Upper lobe of left lung (tissue), 6 donors: ENCODE measurements at regions not wholly inside any gene's neighbourhood (a gene's known extent, or its start where the extent isn't known, plus 50 kb on each side); places are given as distances from the start of the nearest gene placed in this dataset.

Source experiments
- ATAC-seq, 2 donors: fragments of 200-7000 bp; cut with Tn5 transposase; one replicate each; pipeline ENCODE4 v1.9.1; 2022; ENCODE audit warnings: mild to moderate bottlenecking in 2 of 2, moderate library complexity in 2 of 2; ENCODE audit not compliant: low FRiP score in 2 of 2
- DNase-seq, 2 donors: peaks; one replicate each; pipeline ENCODE4 v3.0.0-alpha.2; 2019 to 2020
- H3K27ac ChIP-seq, 4 donors: fragments of 200-600 bp; sonication (generic); one replicate each; pipeline ENCODE4 v1.5.1; 2016 to 2019
- H3K27me3 ChIP-seq, 4 donors: fragments of 200-600 bp; sonication (generic); one replicate each; pipeline ENCODE4 v1.5.1; 2017 to 2019
- H3K36me3 ChIP-seq, 4 donors: fragments of 200-600 bp; sonication (generic); one replicate each; pipeline ENCODE4 v1.5.1; 2016 to 2019
- H3K4me1 ChIP-seq, 4 donors: fragments of 200-600 bp; sonication (generic); one replicate each; pipeline ENCODE4 v1.5.1; 2018 to 2019
- H3K4me3 ChIP-seq, 4 donors: fragments of 200-600 bp; sonication (generic); one replicate each; pipeline ENCODE4 v1.5.1; 2017 to 2019; ENCODE audit warnings: mild to moderate bottlenecking in 2 of 4, moderate library complexity in 1 of 4
- H3K9me3 ChIP-seq, 4 donors: fragments of 200-600 bp; sonication (generic); one replicate each; pipeline ENCODE4 v1.5.1; 2018 to 2019
- EP300 ChIP-seq, 4 donors: sonication (generic); formaldehyde crosslinking; IDR thresholded peaks; one replicate each; pipeline ENCODE4 v1.5.1; 2017; ENCODE audit warnings: antibody characterized with exemption in 4 of 4, control low read depth in 2 of 4
- POLR2A ChIP-seq, 4 donors: fragments of 450-650 bp; IDR thresholded peaks; one replicate each; pipeline ENCODE4 v1.5.1; 2016 to 2017; ENCODE audit warnings: antibody characterized with exemption in 4 of 4, mild to moderate bottlenecking in 2 of 4
- POLR2AphosphoS5 ChIP-seq, 2 donors: sonication (generic); formaldehyde crosslinking; IDR thresholded peaks; one replicate each; pipeline ENCODE4 v1.5.1; 2017; ENCODE audit warnings: antibody characterized with exemption in 2 of 2
- WGBS, 2 donors: methylation state at CpG; one replicate each; pipeline ENCODE4 v1.1.5; 2017 to 2018; 5-methylcytosine and 5-hydroxymethylcytosine counted together
- TF ChIP-seq, protein P1 (sequence below), 6 experiments: fragments of 450-650 bp in 4 of 6; fragments of 200-600 bp in 2 of 6; sonication (generic) in 2 of 6; IDR thresholded peaks; one replicate each; pipeline ENCODE4 v1.5.1; 2016 to 2019; ENCODE audit warnings: antibody characterized with exemption in 6 of 6
- donor health status: DM: no; HTN: no; CAD: no; lungs with moderate emphysema.
- donor health status: DM: no; HTN: yes; CAD: no; lungs with severe emphysema.

GRCh38 chr6:132058975-132059374 lies 107.8 kb upstream of the CCN2 start:
- TF ChIP-seq, protein P1, sequence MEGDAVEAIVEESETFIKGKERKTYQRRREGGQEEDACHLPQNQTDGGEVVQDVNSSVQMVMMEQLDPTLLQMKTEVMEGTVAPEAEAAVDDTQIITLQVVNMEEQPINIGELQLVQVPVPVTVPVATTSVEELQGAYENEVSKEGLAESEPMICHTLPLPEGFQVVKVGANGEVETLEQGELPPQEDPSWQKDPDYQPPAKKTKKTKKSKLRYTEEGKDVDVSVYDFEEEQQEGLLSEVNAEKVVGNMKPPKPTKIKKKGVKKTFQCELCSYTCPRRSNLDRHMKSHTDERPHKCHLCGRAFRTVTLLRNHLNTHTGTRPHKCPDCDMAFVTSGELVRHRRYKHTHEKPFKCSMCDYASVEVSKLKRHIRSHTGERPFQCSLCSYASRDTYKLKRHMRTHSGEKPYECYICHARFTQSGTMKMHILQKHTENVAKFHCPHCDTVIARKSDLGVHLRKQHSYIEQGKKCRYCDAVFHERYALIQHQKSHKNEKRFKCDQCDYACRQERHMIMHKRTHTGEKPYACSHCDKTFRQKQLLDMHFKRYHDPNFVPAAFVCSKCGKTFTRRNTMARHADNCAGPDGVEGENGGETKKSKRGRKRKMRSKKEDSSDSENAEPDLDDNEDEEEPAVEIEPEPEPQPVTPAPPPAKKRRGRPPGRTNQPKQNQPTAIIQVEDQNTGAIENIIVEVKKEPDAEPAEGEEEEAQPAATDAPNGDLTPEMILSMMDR (IDR thresholded peaks at IDR 0.05), result no peak
- TF ChIP-seq POLR2A (IDR thresholded peaks at IDR 0.05) (no peak), POLR2AphosphoS5 (IDR thresholded peaks at IDR 0.05) (no peak), EP300 (IDR thresholded peaks at IDR 0.05) (no peak)
- H3K27ac ChIP-seq, result no peak overlapping the region
- DNase-seq, result no peak
- H3K27me3 ChIP-seq, result no peaks in the 10 kb centered on the region
- H3K4me3 ChIP-seq, result no peak overlapping the region
- no peaks in the 10 kb centered on the region for H3K4me1 ChIP-seq
- 36 to 65% methylated on average over 2 of the region's 2 CpGs for WGBS, 2 donors
- no peaks in the 10 kb centered on the region for H3K36me3 ChIP-seq
- H3K9me3 ChIP-seq, result no peaks in the 10 kb centered on the region
- ATAC-seq, result peak in 1 of 2 donors; percentile 37

DNA sequence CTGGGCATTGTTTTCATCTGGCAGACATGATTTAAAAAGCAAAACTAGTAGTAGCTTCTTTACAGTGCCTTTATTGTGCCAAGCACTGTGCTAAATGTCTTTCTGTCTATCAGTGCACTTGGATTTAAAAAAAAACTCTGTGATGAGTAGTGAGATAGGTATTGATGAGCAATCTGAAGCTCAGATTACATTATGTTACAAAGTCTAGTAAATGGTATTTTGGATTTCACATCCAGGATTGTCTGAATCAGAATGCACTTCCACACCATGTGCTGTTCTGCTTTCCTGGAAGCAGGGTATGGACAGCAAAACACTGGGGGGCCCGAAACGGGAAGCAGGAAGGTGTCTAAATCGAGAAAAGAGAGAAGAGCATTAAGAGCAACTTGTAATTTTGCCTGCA lies 103.4 kb upstream of the CCN2 start:
- WGBS, 2 donors, result 70 to 79% methylated on average over 3 of the region's 3 CpGs
- TF ChIP-seq EP300 (IDR thresholded peaks at IDR 0.05) (no peak), POLR2A (IDR thresholded peaks at IDR 0.05) (no peak), POLR2AphosphoS5 (IDR thresholded peaks at IDR 0.05) (no peak)
- TF ChIP-seq, protein P1 (IDR thresholded peaks at IDR 0.05), result no peak
- no peaks in the 10 kb centered on the region for H3K27me3 ChIP-seq

GRCh38 chr6:132053511-132053910 lies 102.3 kb upstream of the CCN2 start:
- Histone ChIP-seq H3K4me3 (no peak overlapping the region), H3K36me3 (no peaks in the 10 kb centered on the region), H3K27me3 (no peaks in the 10 kb centered on the region), H3K9me3 (no peaks in the 10 kb centered on the region), H3K4me1 (no peaks in the 10 kb centered on the region), H3K27ac (no peak overlapping the region)
- no peak for DNase-seq
- 75 to 87% methylated on average over 2 of the region's 2 CpGs for WGBS, 2 donors
- no peak for ATAC-seq
- TF ChIP-seq POLR2AphosphoS5 (IDR thresholded peaks at IDR 0.05) (no peak), POLR2A (IDR thresholded peaks at IDR 0.05) (no peak), EP300 (IDR thresholded peaks at IDR 0.05) (no peak)
- TF ChIP-seq, protein P1 (IDR thresholded peaks at IDR 0.05), result no peak

More for the DNA sequence above, 103.4 kb upstream of the CCN2 start:
- Histone ChIP-seq H3K27ac (no peak overlapping the region), H3K36me3 (no peaks in the 10 kb centered on the region), H3K9me3 (no peaks in the 10 kb centered on the region), H3K4me3 (no peak overlapping the region), H3K4me1 (no peaks in the 10 kb centered on the region)
- no peak for ATAC-seq
- no peak for DNase-seq

GRCh38 chr6:132052096-132052495 lies 100.9 kb upstream of the CCN2 start:
- no peaks in the 10 kb centered on the region for H3K4me1 ChIP-seq
- ATAC-seq (no peak), DNase-seq (no peak)
- no peaks in the 10 kb centered on the region for H3K36me3 ChIP-seq
- TF ChIP-seq EP300 (IDR thresholded peaks at IDR 0.05) (no peak), POLR2A (IDR thresholded peaks at IDR 0.05) (no peak), POLR2AphosphoS5 (IDR thresholded peaks at IDR 0.05) (no peak)
- TF ChIP-seq, protein P1 (IDR thresholded peaks at IDR 0.05), result no peak
- no peak overlapping the region for H3K27ac ChIP-seq
- H3K4me3 ChIP-seq, result no peak overlapping the region
- H3K9me3 ChIP-seq, result no peaks in the 10 kb centered on the region
- H3K27me3 ChIP-seq, result no peaks in the 10 kb centered on the region
- WGBS, 2 donors, result 53 to 65% methylated on average over 1 of the region's 1 CpG

GRCh38 chr6:132045877-132046276 lies 94.7 kb upstream of the CCN2 start:
- Histone ChIP-seq H3K4me1 (no peaks in the 10 kb centered on the region), H3K27ac (no peak overlapping the region), H3K27me3 (no peaks in the 10 kb centered on the region), H3K36me3 (no peaks in the 10 kb centered on the region), H3K9me3 (no peaks in the 10 kb centered on the region), H3K4me3 (no peak overlapping the region)
- no peak for ATAC-seq
- 86 to 94% methylated on average over 1 of the region's 1 CpG for WGBS, 2 donors
- no peak for DNase-seq
- TF ChIP-seq POLR2AphosphoS5 (IDR thresholded peaks at IDR 0.05) (no peak), EP300 (IDR thresholded peaks at IDR 0.05) (no peak), POLR2A (IDR thresholded peaks at IDR 0.05) (no peak)
- TF ChIP-seq, protein P1 (IDR thresholded peaks at IDR 0.05), result no peak
